ENCODE measurements at regions not wholly inside any gene's neighbourhood (a gene's known extent, or its start where the extent isn't known, plus 50 kb on each side); places are given as distances from the start of the nearest gene placed in this dataset.
"Not testable (repeated sequence)": the region's sequence is repeated elsewhere in the genome, so short reads cannot be mapped to it uniquely, and the experiment has no call there.

DNA sequence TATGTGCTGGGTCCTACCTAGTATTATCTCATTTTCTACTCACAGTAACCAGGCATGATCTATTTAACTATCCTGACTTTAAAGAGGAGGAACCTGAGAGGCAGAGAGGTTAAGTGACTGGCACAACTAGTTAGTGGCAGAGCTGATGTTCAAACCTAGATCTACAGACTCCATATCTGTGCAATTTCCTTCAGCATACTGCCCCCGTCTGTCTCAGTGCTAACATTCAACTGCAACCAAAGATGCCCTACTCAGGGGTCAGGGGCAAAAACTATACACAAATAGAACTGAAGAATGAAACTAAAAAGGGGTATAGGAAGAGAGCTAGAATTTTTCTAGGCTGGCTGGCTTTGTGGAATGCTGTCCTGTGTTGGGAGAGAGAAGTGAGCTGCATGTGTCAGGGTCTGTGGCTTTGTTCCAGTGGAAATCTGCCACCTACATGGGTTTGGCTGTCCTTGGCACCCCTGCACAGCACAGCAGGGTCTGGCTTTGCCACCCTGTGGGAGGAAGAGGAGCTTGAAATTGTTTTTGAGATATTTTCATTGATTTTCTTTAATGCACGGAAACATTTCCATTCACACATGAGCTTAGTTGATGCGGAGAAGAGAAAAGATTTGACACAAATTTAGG lies 368.5 kb downstream of the RPS6KC1 start:
- Histone ChIP-seq H3K9me3 (ENCODE audit: control insufficient read depth in 2 of 3, insufficient read depth in 1 of 3, low read length in 3 of 3) (no peaks in the 10 kb centered on the region), H3K4me3 (ENCODE audit: low read length in 3 of 3) (no peak overlapping the region), H3K9ac (ENCODE audit: low read length in 3 of 3) (no peak overlapping the region), H3K4me1 (ENCODE audit: control insufficient read depth in 2 of 3, insufficient read depth in 2 of 3, low read depth in 1 of 3, low read length in 3 of 3) (peaks cover 0 to 16% (median 6%) of the 10 kb centered on the region in 3 donors), H3K27ac (ENCODE audit: low read depth in 2 of 2, low read length in 2 of 2) (no peak overlapping the region), H3K27me3 (ENCODE audit: control insufficient read depth, insufficient read depth, low read length) (no peaks in the 10 kb centered on the region), H3K36me3 (ENCODE audit: control insufficient read depth in 2 of 3, insufficient read depth in 3 of 3, low read length in 3 of 3) (no peaks in the 10 kb centered on the region)
- FAIRE-seq (no peak), DNase-seq (no peak)
- TF ChIP-seq CTCF (IDR thresholded peaks at IDR 0.05; ENCODE audit: borderline replicate concordance, extremely low read depth, insufficient read depth): no peak
- intact Hi-C loops (cut with DNase I): no loop called here

DNA sequence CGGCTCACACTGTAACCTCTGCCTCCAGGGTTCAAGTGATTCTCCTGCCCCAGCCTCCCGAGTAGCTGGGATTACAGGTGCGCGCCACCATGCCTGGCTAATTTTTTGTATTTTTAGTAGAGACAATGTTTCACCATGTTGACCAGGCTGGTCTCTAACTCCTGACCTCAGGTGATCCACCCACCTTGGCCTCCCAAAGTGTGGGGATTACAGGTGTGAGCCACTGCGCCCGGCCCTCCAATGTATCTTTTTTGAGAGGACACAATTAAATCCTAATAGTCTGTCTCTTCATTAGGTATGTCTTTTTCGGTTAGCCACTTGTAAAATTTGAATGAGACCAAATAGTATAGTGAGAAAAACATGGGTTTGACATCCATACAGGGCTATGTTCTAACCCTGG lies 370.1 kb downstream of the RPS6KC1 start:
- H3K36me3 ChIP-seq (ENCODE audit: control insufficient read depth in 2 of 3, insufficient read depth in 3 of 3, low read length in 3 of 3); H3K27ac ChIP-seq (ENCODE audit: low read depth in 2 of 2, low read length in 2 of 2); DNase-seq; intact Hi-C loops (cut with DNase I); H3K9ac ChIP-seq (ENCODE audit: low read length in 3 of 3); H3K27me3 ChIP-seq (ENCODE audit: control insufficient read depth, insufficient read depth, low read length); H3K4me3 ChIP-seq (ENCODE audit: low read length in 3 of 3); H3K4me1 ChIP-seq (ENCODE audit: control insufficient read depth in 2 of 3, insufficient read depth in 2 of 3, low read depth in 1 of 3, low read length in 3 of 3); FAIRE-seq; H3K9me3 ChIP-seq (ENCODE audit: control insufficient read depth in 2 of 3, insufficient read depth in 1 of 3, low read length in 3 of 3): not testable (repeated sequence)

- no peaks in the 10 kb centered on the region for H3K36me3 ChIP-seq (ENCODE audit: control insufficient read depth in 2 of 3, insufficient read depth in 3 of 3, low read length in 3 of 3)
- H3K4me3 ChIP-seq (ENCODE audit: low read length in 3 of 3): no peak overlapping the region
- TF ChIP-seq CTCF (IDR thresholded peaks at IDR 0.05; ENCODE audit: borderline replicate concordance, extremely low read depth, insufficient read depth): no peak
- H3K27me3 ChIP-seq (ENCODE audit: control insufficient read depth, insufficient read depth, low read length): no peaks in the 10 kb centered on the region
- H3K9ac ChIP-seq (ENCODE audit: low read length in 3 of 3): no peak overlapping the region
- FAIRE-seq (no peak), DNase-seq (no peak)
- no peak overlapping the region for H3K27ac ChIP-seq (ENCODE audit: low read depth in 2 of 2, low read length in 2 of 2)
- H3K4me1 ChIP-seq (ENCODE audit: control insufficient read depth in 2 of 3, insufficient read depth in 2 of 3, low read depth in 1 of 3, low read length in 3 of 3): no peaks in the 10 kb centered on the region
- intact Hi-C loops (cut with DNase I): no loop called here
- H3K9me3 ChIP-seq (ENCODE audit: control insufficient read depth in 2 of 3, insufficient read depth in 1 of 3, low read length in 3 of 3): no peaks in the 10 kb centered on the region
Measured at GRCh38 chr1:213423041-213423440, 372.0 kb downstream of the RPS6KC1 start.

- TF ChIP-seq CTCF (IDR thresholded peaks at IDR 0.05; ENCODE audit: borderline replicate concordance, extremely low read depth, insufficient read depth): no peak
- no peaks in the 10 kb centered on the region for H3K9me3 ChIP-seq (ENCODE audit: control insufficient read depth in 2 of 3, insufficient read depth in 1 of 3, low read length in 3 of 3)
- H3K27me3 ChIP-seq (ENCODE audit: control insufficient read depth, insufficient read depth, low read length): no peaks in the 10 kb centered on the region
- H3K27ac ChIP-seq (ENCODE audit: low read depth in 2 of 2, low read length in 2 of 2): no peak overlapping the region
- no peak overlapping the region for H3K4me3 ChIP-seq (ENCODE audit: low read length in 3 of 3)
- DNase-seq (no peak), FAIRE-seq (no peak)
- no peak overlapping the region for H3K9ac ChIP-seq (ENCODE audit: low read length in 3 of 3)
- no peaks in the 10 kb centered on the region for H3K36me3 ChIP-seq (ENCODE audit: control insufficient read depth in 2 of 3, insufficient read depth in 3 of 3, low read length in 3 of 3)
- H3K4me1 ChIP-seq (ENCODE audit: control insufficient read depth in 2 of 3, insufficient read depth in 2 of 3, low read depth in 1 of 3, low read length in 3 of 3): no peaks in the 10 kb centered on the region
- intact Hi-C loops (cut with DNase I): no loop called here
Measured at GRCh38 chr1:213423605-213424004, 372.6 kb downstream of the RPS6KC1 start.

All from kidney (tissue), 13 donors.